ENCODE measurements at regions not wholly inside any gene's neighbourhood (a gene's known extent, or its start where the extent isn't known, plus 50 kb on each side); places are given as distances from the start of the nearest gene placed in this dataset.

DNA sequence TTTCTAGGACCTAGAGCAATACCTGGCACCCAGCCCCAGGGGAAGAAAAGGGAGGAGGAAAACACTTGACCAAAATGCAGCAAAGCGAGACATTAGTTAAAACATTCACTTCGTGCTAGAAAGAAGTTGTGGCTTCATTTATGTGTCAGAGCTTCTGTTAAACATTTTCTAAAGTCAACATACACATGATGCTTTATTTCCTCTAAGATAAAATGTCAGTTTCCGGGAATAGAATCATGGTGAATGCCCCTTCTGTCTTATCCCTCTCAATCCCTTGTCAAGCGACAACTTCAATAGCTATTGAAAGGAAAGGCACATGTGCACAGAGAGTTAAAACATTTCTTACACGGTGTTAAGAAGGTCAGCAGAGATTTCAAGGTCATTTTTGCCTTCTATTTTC is 404.6 kb upstream of the CWC22 start:
- Histone ChIP-seq H3K4me3 (ENCODE audit: low read depth in 2 of 2, low read length in 1 of 2) (no peak overlapping the region), H3K9me2 (no peaks in the 10 kb centered on the region), H2AFZ (ENCODE audit: low read depth) (no peak overlapping the region), H4K20me1 (ENCODE audit: insufficient read depth) (no peaks in the 10 kb centered on the region), H3K36me3 (replicated peaks in 1 of 2; ENCODE audit: control insufficient read depth in 1 of 2, insufficient read depth in 2 of 2, low read length in 1 of 2) (no peaks in the 10 kb centered on the region), H3F3A (replicated peaks; ENCODE audit: insufficient read depth) (no peaks in the 10 kb centered on the region), H3K4me1 (ENCODE audit: control insufficient read depth in 1 of 2, insufficient read depth in 2 of 2, low read depth in 1 of 2, low read length in 1 of 2) (no peaks in the 10 kb centered on the region; a peak in 2 of 4 replicates), H3K27ac (ENCODE audit: low read depth in 2 of 2, low read length in 1 of 2) (no peak overlapping the region), H3K9ac (no peak overlapping the region), H3K4me2 (no peak overlapping the region), H3K9me3 (no peaks in the 10 kb centered on the region), H3K79me2 (ENCODE audit: insufficient read depth) (no peaks in the 10 kb centered on the region), H3K27me3 (ENCODE audit: insufficient read depth) (no peaks in the 10 kb centered on the region)
- no peak for DNase-seq
- TF ChIP-seq GABPA (IDR thresholded peaks at IDR 0.05; ENCODE audit: low read depth) (no peak), TAF1 (IDR thresholded peaks at IDR 0.05; ENCODE audit: borderline replicate concordance, low read depth, low read length) (no peak), EZH2phosphoT487 (IDR thresholded peaks at IDR 0.05; ENCODE audit: borderline replicate concordance, low read depth) (no peak)
- POLR2A ChIA-PET = no interaction called here
- CTCF ChIA-PET = no interaction called here
- WGBS (ENCODE audit: low lambda C conversion rate) = 52% methylated on average over 5 of the region's 5 CpGs

DNA sequence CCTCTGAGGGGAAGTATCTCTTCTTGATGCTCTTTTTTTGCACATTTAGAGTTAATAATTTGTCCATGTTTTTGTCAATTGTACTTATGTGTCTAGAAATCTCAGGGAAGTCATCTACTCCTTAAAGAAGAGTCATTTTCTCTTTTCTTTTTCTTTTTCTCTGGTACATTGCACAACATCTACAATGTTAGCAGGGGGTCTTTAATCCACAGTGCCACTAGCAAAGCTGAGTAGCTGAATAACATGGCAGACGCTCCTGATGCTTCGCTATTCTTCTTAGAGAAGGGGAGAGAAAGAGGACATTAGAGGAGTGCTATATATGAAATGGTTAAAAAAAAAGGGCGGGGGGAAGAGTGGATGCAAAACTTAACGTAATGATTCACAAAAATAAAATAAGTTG is 399.6 kb upstream of the CWC22 start:
- TF ChIP-seq NRF1 (IDR thresholded peaks at IDR 0.05; ENCODE audit: low read depth, low read length) (no peak), GATA2 (CRISPR knock-in tag; IDR thresholded peaks at IDR 0.05) (no peak)
- Histone ChIP-seq H3K36me3 (replicated peaks in 1 of 2; ENCODE audit: control insufficient read depth in 1 of 2, insufficient read depth in 2 of 2, low read length in 1 of 2) (no peaks in the 10 kb centered on the region), H3K27ac (ENCODE audit: low read depth in 2 of 2, low read length in 1 of 2) (no peak overlapping the region), H3F3A (replicated peaks; ENCODE audit: insufficient read depth) (no peaks in the 10 kb centered on the region), H2AFZ (ENCODE audit: low read depth) (no peak overlapping the region; the same call in 1 of the 2 replicates), H3K27me3 (ENCODE audit: insufficient read depth) (no peaks in the 10 kb centered on the region), H3K9me3 (no peaks in the 10 kb centered on the region), H3K9ac (no peak overlapping the region), H3K79me2 (ENCODE audit: insufficient read depth) (no peaks in the 10 kb centered on the region), H3K9me2 (no peaks in the 10 kb centered on the region), H4K20me1 (ENCODE audit: insufficient read depth) (no peaks in the 10 kb centered on the region), H3K4me2 (no peak overlapping the region), H3K4me3 (ENCODE audit: low read depth in 2 of 2, low read length in 1 of 2) (no peak overlapping the region), H3K4me1 (ENCODE audit: control insufficient read depth in 1 of 2, insufficient read depth in 2 of 2, low read depth in 1 of 2, low read length in 1 of 2) (no peaks in the 10 kb centered on the region)
- 76% methylated on average over 4 of the region's 4 CpGs for WGBS (ENCODE audit: low lambda C conversion rate)
- ChIA-PET POLR2A (no interaction called here), CTCF (no interaction called here)
- DNase-seq = no peak

DNA sequence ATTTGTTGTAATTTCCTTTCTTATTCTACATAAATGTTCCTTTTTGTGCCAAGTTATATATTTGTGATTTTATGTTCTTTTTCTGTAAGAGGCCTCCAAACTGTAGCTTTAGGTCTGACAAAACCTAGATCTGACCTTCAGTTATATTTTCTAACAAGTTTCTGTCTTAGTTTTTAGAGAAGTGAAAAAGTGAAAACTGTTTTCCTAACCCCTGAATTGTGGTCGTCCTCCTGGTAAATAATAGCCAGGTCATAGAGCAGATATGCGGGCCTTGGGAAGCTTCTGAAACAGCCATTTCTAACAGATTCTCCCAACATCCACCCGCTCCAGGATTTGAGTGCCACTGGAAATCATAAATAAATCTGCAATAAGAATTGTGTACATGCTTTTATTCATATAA is 398.4 kb upstream of the CWC22 start:
- POLR2A ChIA-PET = no interaction called here
- Histone ChIP-seq H3K4me2 (no peak overlapping the region), H4K20me1 (ENCODE audit: insufficient read depth) (no peaks in the 10 kb centered on the region), H3K79me2 (ENCODE audit: insufficient read depth) (no peaks in the 10 kb centered on the region), H3K36me3 (replicated peaks in 1 of 2; ENCODE audit: control insufficient read depth in 1 of 2, insufficient read depth in 2 of 2, low read length in 1 of 2) (no peaks in the 10 kb centered on the region), H3F3A (replicated peaks; ENCODE audit: insufficient read depth) (no peaks in the 10 kb centered on the region), H3K27ac (ENCODE audit: low read depth in 2 of 2, low read length in 1 of 2) (no peak overlapping the region), H3K27me3 (ENCODE audit: insufficient read depth) (no peaks in the 10 kb centered on the region), H3K9me3 (no peaks in the 10 kb centered on the region), H3K4me1 (ENCODE audit: control insufficient read depth in 1 of 2, insufficient read depth in 2 of 2, low read depth in 1 of 2, low read length in 1 of 2) (no peaks in the 10 kb centered on the region), H3K9ac (no peak overlapping the region), H3K9me2 (no peaks in the 10 kb centered on the region), H3K4me3 (ENCODE audit: low read depth in 2 of 2, low read length in 1 of 2) (no peak overlapping the region), H2AFZ (ENCODE audit: low read depth) (no peak overlapping the region)
- CTCF ChIA-PET = interaction anchor here (1.0 kb wide), 1 partner anchor 108 kb away, joined by 3 read pairs; no protein-coding TSS in a partner anchor
- no peak for TF ChIP-seq RCOR1 (IDR thresholded peaks at IDR 0.05; ENCODE audit: low read length)
- no peak for TF ChIP-seq RXRA (IDR thresholded peaks at IDR 0.05; ENCODE audit: borderline replicate concordance, low read depth)
- TF ChIP-seq EP300 (IDR thresholded peaks at IDR 0.05; ENCODE audit: borderline replicate concordance in 1 of 2, low read depth in 1 of 2, low read length in 1 of 2) = no peak
- TF ChIP-seq, protein P1, sequence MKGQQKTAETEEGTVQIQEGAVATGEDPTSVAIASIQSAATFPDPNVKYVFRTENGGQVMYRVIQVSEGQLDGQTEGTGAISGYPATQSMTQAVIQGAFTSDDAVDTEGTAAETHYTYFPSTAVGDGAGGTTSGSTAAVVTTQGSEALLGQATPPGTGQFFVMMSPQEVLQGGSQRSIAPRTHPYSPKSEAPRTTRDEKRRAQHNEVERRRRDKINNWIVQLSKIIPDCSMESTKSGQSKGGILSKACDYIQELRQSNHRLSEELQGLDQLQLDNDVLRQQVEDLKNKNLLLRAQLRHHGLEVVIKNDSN (IDR thresholded peaks at IDR 0.05; ENCODE audit: borderline replicate concordance, low read depth) = no peak
- no peak for TF ChIP-seq GABPA (IDR thresholded peaks at IDR 0.05; ENCODE audit: low read depth)
- no peak for TF ChIP-seq SIN3A (IDR thresholded peaks at IDR 0.05; ENCODE audit: borderline replicate concordance, low read depth, low read length)
- DNase-seq = no peak
- 65% methylated on average over 3 of the region's 3 CpGs for WGBS (ENCODE audit: low lambda C conversion rate)

Data from SK-N-SH (cell line).